K562 (cell line): ENCODE measurements at regions not wholly inside any gene's neighbourhood (a gene's known extent, or its start where the extent isn't known, plus 50 kb on each side); places are given as distances from the start of the nearest gene placed in this dataset.

Experiments used
- BCL6 ChIP-seq: fragments of 250-450 bp; sonication (Bioruptor Pico); IDR thresholded peaks from 2 replicates; pipeline ENCODE4 v1.4.0; 2020
- GTF2B ChIP-seq: IDR thresholded peaks from 2 replicates; pipeline ENCODE4 v1.6.1; 2011; ENCODE audit not compliant: insufficient read length; ENCODE audit errors: extremely low read depth
- NR1H2 ChIP-seq: sonication (generic); formaldehyde crosslinking; IDR thresholded peaks from 2 replicates; pipeline ENCODE4 v1.4.0; 2020; ENCODE audit warnings: mild to moderate bottlenecking, missing genetic modification reagents
- POLR2H ChIP-seq: IDR thresholded peaks from 2 replicates; pipeline ENCODE4 v1.6.1; 2016; ENCODE audit warnings: missing genetic modification characterization, low read depth, mild to moderate bottlenecking, control low read depth, missing compliant biosample characterization, moderate library complexity
- SREBF1 ChIP-seq: fragments of 150-350 bp; IDR thresholded peaks from 2 replicates; pipeline ENCODE4 v1.6.1; 2014; ENCODE audit warnings: antibody characterized with exemption, low read depth, low read length, borderline replicate concordance
- TAF1 ChIP-seq: IDR thresholded peaks from 2 replicates; pipeline ENCODE4 v1.6.1; 2011; ENCODE audit warnings: mild to moderate bottlenecking, low read length, moderate library complexity; ENCODE audit not compliant: insufficient read depth, control insufficient read depth, severe bottlenecking; ENCODE audit errors: extremely low read depth
- ZBTB8A ChIP-seq: fragments of 450-650 bp; IDR thresholded peaks from 2 replicates; pipeline ENCODE4 v1.6.1; 2018; ENCODE audit warnings: mild to moderate bottlenecking, moderate library complexity; ENCODE audit not compliant: partially characterized antibody
- ZNF324 ChIP-seq: fragments of 250-450 bp; sonication (Bioruptor Pico); IDR thresholded peaks from 2 replicates; pipeline ENCODE4 v1.4.0; 2020; ENCODE audit warnings: mild to moderate bottlenecking
- ZNF830 ChIP-seq: fragments of 250-450 bp; sonication (Bioruptor Pico); IDR thresholded peaks from 2 replicates; pipeline ENCODE4 v1.5.0; 2021; ENCODE audit warnings: mild to moderate bottlenecking
- TF ChIP-seq, protein P1 (sequence below), 3 experiments: IDR thresholded peaks in 2 of 3; conservative IDR thresholded peaks in 1 of 3; 2 replicates each; pipeline ENCODE4 v1.5.1; 2011 to 2012; ENCODE audit warnings: low read length in 3 of 3, mild to moderate bottlenecking in 3 of 3, control low read depth in 2 of 3, improper control_type of control experiment in 1 of 3, inconsistent platforms in 1 of 3, low read depth in 1 of 3, mixed read lengths in 1 of 3, moderate library complexity in 1 of 3; ENCODE audit not compliant: insufficient read depth in 2 of 3
- TF ChIP-seq, protein P2 (sequence below): fragments of 450-650 bp; IDR thresholded peaks from 2 replicates; pipeline ENCODE4 v1.6.1; 2016; ENCODE audit warnings: antibody characterized with exemption
- TF ChIP-seq, protein P3 (sequence below): fragments of 250-450 bp; sonication (Bioruptor Pico); IDR thresholded peaks from 2 replicates; pipeline ENCODE4 v1.8.0; 2021; ENCODE audit warnings: moderate library complexity, mild to moderate bottlenecking, inconsistent platforms
- TF ChIP-seq, protein P4 (sequence below), 2 experiments: fragments of 450-650 bp; formaldehyde crosslinking in 1 of 2; IDR thresholded peaks; 2 replicates each; pipeline versions ENCODE4 v1.4.0 to v1.6.1; 2014 to 2020; ENCODE audit warnings: mild to moderate bottlenecking in 2 of 2, borderline replicate concordance in 1 of 2, low read depth in 1 of 2

- TF ChIP-seq ZNF324 (CRISPR knock-in tag) (no peak), BCL6 (CRISPR knock-in tag) (no peak), SREBF1 (no peak), TAF1 (no peak), GTF2B (no peak), POLR2H (no peak), ZBTB8A (no peak), ZNF830 (no peak), NR1H2 (CRISPR knock-in tag) (no peak)
- TF ChIP-seq, protein P1, sequence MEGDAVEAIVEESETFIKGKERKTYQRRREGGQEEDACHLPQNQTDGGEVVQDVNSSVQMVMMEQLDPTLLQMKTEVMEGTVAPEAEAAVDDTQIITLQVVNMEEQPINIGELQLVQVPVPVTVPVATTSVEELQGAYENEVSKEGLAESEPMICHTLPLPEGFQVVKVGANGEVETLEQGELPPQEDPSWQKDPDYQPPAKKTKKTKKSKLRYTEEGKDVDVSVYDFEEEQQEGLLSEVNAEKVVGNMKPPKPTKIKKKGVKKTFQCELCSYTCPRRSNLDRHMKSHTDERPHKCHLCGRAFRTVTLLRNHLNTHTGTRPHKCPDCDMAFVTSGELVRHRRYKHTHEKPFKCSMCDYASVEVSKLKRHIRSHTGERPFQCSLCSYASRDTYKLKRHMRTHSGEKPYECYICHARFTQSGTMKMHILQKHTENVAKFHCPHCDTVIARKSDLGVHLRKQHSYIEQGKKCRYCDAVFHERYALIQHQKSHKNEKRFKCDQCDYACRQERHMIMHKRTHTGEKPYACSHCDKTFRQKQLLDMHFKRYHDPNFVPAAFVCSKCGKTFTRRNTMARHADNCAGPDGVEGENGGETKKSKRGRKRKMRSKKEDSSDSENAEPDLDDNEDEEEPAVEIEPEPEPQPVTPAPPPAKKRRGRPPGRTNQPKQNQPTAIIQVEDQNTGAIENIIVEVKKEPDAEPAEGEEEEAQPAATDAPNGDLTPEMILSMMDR (IDR thresholded peaks at IDR 0.05 in 2 of 3, conservative IDR thresholded peaks at IDR 0.05 in 1 of 3; ENCODE audit: insufficient read depth in 2 of 3, low read depth in 1 of 3, low read length in 3 of 3): no peak
- TF ChIP-seq, protein P2, sequence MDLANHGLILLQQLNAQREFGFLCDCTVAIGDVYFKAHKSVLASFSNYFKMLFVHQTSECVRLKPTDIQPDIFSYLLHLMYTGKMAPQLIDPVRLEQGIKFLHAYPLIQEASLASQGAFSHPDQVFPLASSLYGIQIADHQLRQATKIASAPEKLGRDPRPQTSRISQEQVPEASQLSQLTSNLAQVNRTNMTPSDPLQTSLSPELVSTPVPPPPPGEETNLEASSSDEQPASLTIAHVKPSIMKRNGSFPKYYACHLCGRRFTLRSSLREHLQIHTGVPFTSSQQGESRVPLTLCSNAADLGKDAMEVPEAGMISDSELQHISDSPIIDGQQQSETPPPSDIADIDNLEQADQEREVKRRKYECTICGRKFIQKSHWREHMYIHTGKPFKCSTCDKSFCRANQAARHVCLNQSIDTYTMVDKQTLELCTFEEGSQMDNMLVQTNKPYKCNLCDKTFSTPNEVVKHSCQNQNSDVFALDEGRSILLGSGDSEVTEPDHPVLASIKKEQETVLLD: no peak
- TF ChIP-seq, protein P3, sequence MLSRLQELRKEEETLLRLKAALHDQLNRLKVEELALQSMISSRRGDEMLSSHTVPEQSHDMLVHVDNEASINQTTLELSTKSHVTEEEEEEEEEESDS (CRISPR knock-in tag): no peak
- TF ChIP-seq, protein P4, sequence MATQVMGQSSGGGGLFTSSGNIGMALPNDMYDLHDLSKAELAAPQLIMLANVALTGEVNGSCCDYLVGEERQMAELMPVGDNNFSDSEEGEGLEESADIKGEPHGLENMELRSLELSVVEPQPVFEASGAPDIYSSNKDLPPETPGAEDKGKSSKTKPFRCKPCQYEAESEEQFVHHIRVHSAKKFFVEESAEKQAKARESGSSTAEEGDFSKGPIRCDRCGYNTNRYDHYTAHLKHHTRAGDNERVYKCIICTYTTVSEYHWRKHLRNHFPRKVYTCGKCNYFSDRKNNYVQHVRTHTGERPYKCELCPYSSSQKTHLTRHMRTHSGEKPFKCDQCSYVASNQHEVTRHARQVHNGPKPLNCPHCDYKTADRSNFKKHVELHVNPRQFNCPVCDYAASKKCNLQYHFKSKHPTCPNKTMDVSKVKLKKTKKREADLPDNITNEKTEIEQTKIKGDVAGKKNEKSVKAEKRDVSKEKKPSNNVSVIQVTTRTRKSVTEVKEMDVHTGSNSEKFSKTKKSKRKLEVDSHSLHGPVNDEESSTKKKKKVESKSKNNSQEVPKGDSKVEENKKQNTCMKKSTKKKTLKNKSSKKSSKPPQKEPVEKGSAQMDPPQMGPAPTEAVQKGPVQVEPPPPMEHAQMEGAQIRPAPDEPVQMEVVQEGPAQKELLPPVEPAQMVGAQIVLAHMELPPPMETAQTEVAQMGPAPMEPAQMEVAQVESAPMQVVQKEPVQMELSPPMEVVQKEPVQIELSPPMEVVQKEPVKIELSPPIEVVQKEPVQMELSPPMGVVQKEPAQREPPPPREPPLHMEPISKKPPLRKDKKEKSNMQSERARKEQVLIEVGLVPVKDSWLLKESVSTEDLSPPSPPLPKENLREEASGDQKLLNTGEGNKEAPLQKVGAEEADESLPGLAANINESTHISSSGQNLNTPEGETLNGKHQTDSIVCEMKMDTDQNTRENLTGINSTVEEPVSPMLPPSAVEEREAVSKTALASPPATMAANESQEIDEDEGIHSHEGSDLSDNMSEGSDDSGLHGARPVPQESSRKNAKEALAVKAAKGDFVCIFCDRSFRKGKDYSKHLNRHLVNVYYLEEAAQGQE (IDR thresholded peaks at IDR 0.05; ENCODE audit: borderline replicate concordance): no peak
- TF ChIP-seq, protein P4 (CRISPR knock-in tag; IDR thresholded peaks at IDR 0.05; ENCODE audit: low read depth): no peak
Observed at GRCh38 chr2:116696223-116696622, 1118.3 kb upstream of the DDX18 start.
